Gastrocnemius medialis (tissue), 4 donors: ENCODE measurements at regions not wholly inside any gene's neighbourhood (a gene's known extent, or its start where the extent isn't known, plus 50 kb on each side); places are given as distances from the start of the nearest gene placed in this dataset.

ENCODE experiments used
- POLR2A ChIP-seq, 2 donors: fragments of 450-650 bp; IDR thresholded peaks; one replicate each; pipeline ENCODE4 v1.6.1; 2017; ENCODE audit warnings: antibody characterized with exemption in 2 of 2, mild to moderate bottlenecking in 2 of 2, moderate library complexity in 2 of 2
- TF ChIP-seq, protein P1 (sequence below), 5 experiments: fragments of 450-650 bp in 3 of 5; fragments of 200-600 bp in 2 of 5; sonication (generic) in 2 of 5; IDR thresholded peaks in 4 of 5; conservative IDR thresholded peaks in 1 of 5; 1 replicate in 4 of 5; 2 replicates in 1 of 5; pipeline ENCODE4 v1.5.1; 2016 to 2019; ENCODE audit warnings: antibody characterized with exemption in 5 of 5, mild to moderate bottlenecking in 3 of 5, moderate library complexity in 3 of 5

DNA sequence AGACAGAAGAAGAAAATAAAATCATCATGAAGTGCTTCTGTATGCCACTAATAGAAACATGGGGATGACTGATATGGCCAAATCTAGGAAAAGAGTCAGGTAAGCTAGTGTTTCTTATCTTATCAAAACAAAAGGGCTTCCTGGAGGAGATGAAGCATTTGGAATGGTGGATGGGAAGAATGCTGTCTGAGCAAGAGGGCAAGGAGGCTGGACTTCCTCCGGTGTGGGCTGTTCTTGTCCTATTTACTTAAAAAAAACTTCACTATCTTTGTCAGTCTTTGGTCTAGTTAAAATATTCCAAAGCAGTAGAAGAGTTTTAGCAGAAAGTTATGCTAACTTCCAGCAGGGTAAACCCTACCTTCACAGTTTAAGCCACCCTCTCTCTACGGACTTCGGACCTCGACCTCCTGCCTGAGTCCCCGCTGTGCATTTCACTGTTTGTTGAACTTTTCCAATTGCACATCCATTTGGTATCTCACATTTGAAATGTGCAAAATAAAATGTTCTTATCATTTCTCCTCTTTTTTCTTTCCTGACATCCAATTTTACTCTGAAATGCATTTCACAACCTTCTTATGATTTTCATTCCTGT is 64.8 kb upstream of the TSPAN2 start:
- TF ChIP-seq, protein P1, sequence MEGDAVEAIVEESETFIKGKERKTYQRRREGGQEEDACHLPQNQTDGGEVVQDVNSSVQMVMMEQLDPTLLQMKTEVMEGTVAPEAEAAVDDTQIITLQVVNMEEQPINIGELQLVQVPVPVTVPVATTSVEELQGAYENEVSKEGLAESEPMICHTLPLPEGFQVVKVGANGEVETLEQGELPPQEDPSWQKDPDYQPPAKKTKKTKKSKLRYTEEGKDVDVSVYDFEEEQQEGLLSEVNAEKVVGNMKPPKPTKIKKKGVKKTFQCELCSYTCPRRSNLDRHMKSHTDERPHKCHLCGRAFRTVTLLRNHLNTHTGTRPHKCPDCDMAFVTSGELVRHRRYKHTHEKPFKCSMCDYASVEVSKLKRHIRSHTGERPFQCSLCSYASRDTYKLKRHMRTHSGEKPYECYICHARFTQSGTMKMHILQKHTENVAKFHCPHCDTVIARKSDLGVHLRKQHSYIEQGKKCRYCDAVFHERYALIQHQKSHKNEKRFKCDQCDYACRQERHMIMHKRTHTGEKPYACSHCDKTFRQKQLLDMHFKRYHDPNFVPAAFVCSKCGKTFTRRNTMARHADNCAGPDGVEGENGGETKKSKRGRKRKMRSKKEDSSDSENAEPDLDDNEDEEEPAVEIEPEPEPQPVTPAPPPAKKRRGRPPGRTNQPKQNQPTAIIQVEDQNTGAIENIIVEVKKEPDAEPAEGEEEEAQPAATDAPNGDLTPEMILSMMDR (IDR thresholded peaks at IDR 0.05 in 4 of 5, conservative IDR thresholded peaks at IDR 0.05 in 1 of 5), result no peak
- TF ChIP-seq POLR2A (IDR thresholded peaks at IDR 0.05), result no peak
